RWPE2 (cell line): ENCODE measurements at regions not wholly inside any gene's neighbourhood (a gene's known extent, or its start where the extent isn't known, plus 50 kb on each side); places are given as distances from the start of the nearest gene placed in this dataset.
"Not testable (repeated sequence)": the region's sequence is repeated elsewhere in the genome, so short reads cannot be mapped to it uniquely, and the experiment has no call there.

ENCODE experiments used
- ATAC-seq: fragments of 200-7000 bp; cut with Tn5 transposase; 3 replicates; pipeline ENCODE4 v1.9.1; 2021; ENCODE audit warnings: low read depth
- DNase-seq: peaks from one replicate; pipeline ENCODE4 v3.0.0-alpha.2; 2020; ENCODE audit warnings: low spot score
- H3K27ac ChIP-seq: fragments of 450-650 bp; 2 replicates; pipeline ENCODE4 v1.5.1; 2017; ENCODE audit warnings: mild to moderate bottlenecking; ENCODE audit not compliant: poor library complexity, severe bottlenecking
- H3K27me3 ChIP-seq: fragments of 250-450 bp; sonication (Bioruptor Pico); 2 replicates; pipeline ENCODE4 v1.5.1; 2021; ENCODE audit warnings: mild to moderate bottlenecking, moderate library complexity; ENCODE audit not compliant: insufficient read depth, poor library complexity, severe bottlenecking
- H3K36me3 ChIP-seq: fragments of 250-450 bp; sonication (Bioruptor Pico); 2 replicates; pipeline ENCODE4 v1.5.1; 2020; ENCODE audit warnings: low read depth, mild to moderate bottlenecking, moderate library complexity
- H3K4me1 ChIP-seq: fragments of 250-450 bp; sonication (Bioruptor Pico); 2 replicates; pipeline ENCODE4 v1.5.1; 2021; ENCODE audit warnings: mild to moderate bottlenecking, moderate library complexity; ENCODE audit not compliant: insufficient read depth, poor library complexity, severe bottlenecking
- H3K4me3 ChIP-seq: fragments of 250-450 bp; sonication (Bioruptor Pico); 2 replicates; pipeline ENCODE4 v1.5.1; 2021; ENCODE audit warnings: mild to moderate bottlenecking, moderate library complexity; ENCODE audit not compliant: severe bottlenecking
- H3K9me3 ChIP-seq: fragments of 250-450 bp; sonication (Bioruptor Pico); 2 replicates; pipeline ENCODE4 v1.5.1; 2021; ENCODE audit warnings: mild to moderate bottlenecking, moderate library complexity; ENCODE audit not compliant: severe bottlenecking
- CTCF ChIP-seq: fragments of 450-650 bp; IDR thresholded peaks from one replicate; pipeline ENCODE4 v1.5.1; 2017; ENCODE audit warnings: mild to moderate bottlenecking, moderate library complexity; ENCODE audit not compliant: poor library complexity, severe bottlenecking

GRCh38 chr15:84119351-84119750 is 116.2 kb upstream of the GOLGA6L4 start:
- not testable (repeated sequence) for H3K4me3 ChIP-seq, H3K4me1 ChIP-seq, H3K27me3 ChIP-seq, H3K9me3 ChIP-seq, DNase-seq, H3K36me3 ChIP-seq, H3K27ac ChIP-seq
- peak; percentile 68 for ATAC-seq
- TF ChIP-seq CTCF: peak; percentile 50

- not testable (repeated sequence) for DNase-seq, H3K9me3 ChIP-seq, H3K4me3 ChIP-seq, ATAC-seq, H3K36me3 ChIP-seq, H3K27me3 ChIP-seq, H3K4me1 ChIP-seq, H3K27ac ChIP-seq
Observed at GRCh38 chr15:84120903-84121302, 114.7 kb upstream of the GOLGA6L4 start.

- not testable (repeated sequence) for H3K27me3 ChIP-seq, H3K36me3 ChIP-seq, DNase-seq, H3K4me3 ChIP-seq, H3K27ac ChIP-seq, H3K9me3 ChIP-seq, H3K4me1 ChIP-seq
- 0 out of 3 replicates have a peak, but pooled peaks have one; percentile 19 for ATAC-seq
Observed at GRCh38 chr15:84128706-84129105, 106.9 kb upstream of the GOLGA6L4 start.

- not testable (repeated sequence) for H3K36me3 ChIP-seq, H3K4me3 ChIP-seq, H3K27ac ChIP-seq, DNase-seq, H3K9me3 ChIP-seq, H3K4me1 ChIP-seq
- H3K27me3 ChIP-seq: peaks cover 11% of the 10 kb centered on the region
- peak; percentile 93 for ATAC-seq
Observed at GRCh38 chr15:84130098-84130831, 105.3 kb upstream of the GOLGA6L4 start.

GRCh38 chr15:84135931-84136456 is 99.6 kb upstream of the GOLGA6L4 start:
- H3K27me3 ChIP-seq, H3K9me3 ChIP-seq, H3K36me3 ChIP-seq, H3K27ac ChIP-seq, ATAC-seq, DNase-seq, H3K4me3 ChIP-seq, H3K4me1 ChIP-seq: not testable (repeated sequence)

GRCh38 chr15:84142888-84143337 is 92.7 kb upstream of the GOLGA6L4 start:
- no peak overlapping the region for H3K27ac ChIP-seq
- no peaks in the 10 kb centered on the region for H3K4me1 ChIP-seq
- H3K27me3 ChIP-seq: no peaks in the 10 kb centered on the region
- H3K36me3 ChIP-seq: no peaks in the 10 kb centered on the region
- DNase-seq (peak; percentile 73), ATAC-seq (peak; percentile 99)
- no peak overlapping the region for H3K4me3 ChIP-seq
- no peaks in the 10 kb centered on the region for H3K9me3 ChIP-seq
- peak; percentile 96 for TF ChIP-seq CTCF
